ENCODE measurements at regions not wholly inside any gene's neighbourhood (a gene's known extent, or its start where the extent isn't known, plus 50 kb on each side); places are given as distances from the start of the nearest gene placed in this dataset.

DNA sequence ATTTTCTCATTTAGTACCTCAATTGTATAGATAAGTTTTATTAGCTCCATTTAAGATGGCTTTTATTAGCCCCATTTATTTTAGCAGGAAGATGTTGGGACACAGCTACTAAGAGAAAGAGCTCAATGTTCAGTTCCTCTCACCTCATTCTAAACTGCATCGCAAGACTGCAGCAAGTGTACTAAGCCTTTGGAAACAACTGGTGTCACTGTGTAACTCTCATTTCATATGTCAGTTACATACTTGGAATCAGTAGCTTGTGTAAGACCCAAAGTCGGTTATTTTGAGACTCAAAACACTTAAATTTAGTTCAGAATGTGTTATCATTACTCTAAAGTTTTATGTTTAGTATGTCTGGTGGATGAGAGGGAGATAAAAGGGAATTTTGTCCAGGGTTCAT lies 482.9 kb downstream of the BMP2 start:
- DNase-seq (ENCODE audit: low read depth in 2 of 2) = no peak

DNA sequence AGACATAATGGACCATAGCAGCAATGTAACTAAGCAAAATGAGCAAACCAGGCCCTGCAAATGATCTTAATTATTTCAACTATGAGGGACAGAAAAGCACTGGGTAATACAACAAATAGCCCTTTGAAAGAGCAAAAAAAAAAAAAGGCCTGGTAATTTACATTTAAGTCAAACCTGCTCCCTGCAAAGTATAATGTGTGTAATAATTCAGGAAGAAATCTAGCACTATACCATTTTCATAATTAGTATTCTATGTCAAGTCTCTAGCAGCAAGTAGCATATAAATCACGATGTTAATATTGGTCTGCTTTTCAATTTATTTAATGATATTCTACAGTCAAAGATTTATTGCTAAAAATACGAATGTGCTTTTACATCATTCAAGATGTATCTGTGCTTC lies 489.6 kb downstream of the BMP2 start:
- no peak for DNase-seq (ENCODE audit: low read depth in 2 of 2)

GRCh38 chr20:7257692-7258466 lies 490.4 kb downstream of the BMP2 start:
- no peak for DNase-seq (ENCODE audit: low read depth in 2 of 2)

- DNase-seq (ENCODE audit: low read depth in 2 of 2) = no peak
These were observed 495.3 kb downstream of the BMP2 start for GRCh38 chr20:7262803-7263202.

DNA sequence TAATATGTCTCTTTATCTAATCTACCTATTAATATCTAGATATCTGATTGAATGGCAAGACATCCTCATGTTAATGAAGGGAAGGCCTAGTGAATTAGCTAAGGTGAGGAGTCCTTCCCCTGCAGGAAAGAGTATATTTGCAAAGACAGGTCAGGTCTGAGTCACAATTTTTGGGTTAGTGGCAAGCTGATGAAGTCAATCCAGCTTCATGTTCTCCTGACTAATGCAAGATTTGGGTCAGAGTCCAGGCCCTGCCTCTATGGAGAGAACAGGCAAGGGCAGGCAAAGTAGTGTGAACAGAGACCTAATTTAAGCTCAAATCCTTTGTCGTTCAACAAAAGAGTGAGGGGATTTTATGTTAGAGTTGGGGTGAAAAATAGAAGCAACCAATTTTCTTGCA lies 496.7 kb downstream of the BMP2 start:
- no peak for DNase-seq (ENCODE audit: low read depth in 2 of 2)

DNA sequence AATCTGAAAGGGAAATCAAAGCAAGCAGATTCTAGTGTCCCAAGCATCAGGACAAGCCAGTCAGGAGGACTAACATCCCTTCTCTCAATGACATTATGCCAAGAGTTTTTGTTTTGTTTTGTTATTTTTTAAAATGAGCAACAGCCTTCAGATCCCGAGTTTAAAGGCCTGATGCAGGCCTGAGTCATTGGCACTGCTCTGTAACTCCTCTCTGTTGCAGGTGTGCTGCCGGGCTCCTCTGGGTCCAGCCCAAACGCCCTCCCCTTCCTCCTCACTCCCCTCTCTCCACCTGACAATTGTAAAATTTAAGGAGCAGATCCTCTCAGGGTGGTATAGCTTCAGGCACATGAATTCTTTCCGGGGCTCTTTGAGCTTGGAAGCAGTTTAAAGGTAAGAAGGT lies 502.0 kb downstream of the BMP2 start:
- no peak for DNase-seq (ENCODE audit: low read depth in 2 of 2)

DNA sequence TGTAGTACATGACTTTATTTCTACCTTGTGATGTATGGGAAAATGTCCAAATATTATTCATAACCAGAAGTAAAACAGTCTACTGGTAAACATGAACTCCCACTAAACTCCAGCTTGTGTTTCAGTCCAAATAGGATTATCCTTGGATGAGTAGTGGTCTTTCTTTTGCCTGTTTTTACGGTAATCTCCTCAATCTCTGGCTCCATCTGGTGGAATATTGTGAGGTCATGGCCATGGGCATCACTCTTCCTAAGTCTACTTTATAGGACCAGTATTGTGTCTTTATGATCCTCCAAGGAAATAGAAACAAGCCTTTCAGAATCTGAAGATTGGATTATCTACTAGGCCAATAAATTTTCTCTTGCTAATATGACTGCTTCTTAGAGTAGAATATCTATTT lies 505.0 kb downstream of the BMP2 start:
- no peak for DNase-seq (ENCODE audit: low read depth in 2 of 2)

DNA sequence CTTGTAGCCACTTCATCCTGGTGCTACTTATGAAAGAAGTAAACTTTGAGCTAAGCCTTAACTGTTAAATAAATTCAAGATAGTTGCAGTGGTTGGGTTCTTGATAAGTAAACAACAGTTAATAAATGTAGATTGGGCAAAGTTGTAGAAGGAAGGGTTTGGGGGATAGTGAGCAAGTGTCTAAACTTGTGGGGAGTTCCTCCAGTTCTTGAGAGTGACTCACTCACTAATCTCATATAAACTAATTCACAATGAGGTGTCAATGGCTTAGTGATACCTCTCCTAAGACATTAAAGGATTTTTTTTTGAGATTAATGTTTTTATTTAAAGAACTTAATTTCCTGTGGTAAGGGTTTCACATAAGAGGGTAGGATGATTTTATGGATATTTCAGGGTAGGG lies 507.4 kb downstream of the BMP2 start:
- no peak for DNase-seq (ENCODE audit: low read depth in 2 of 2)

DNA sequence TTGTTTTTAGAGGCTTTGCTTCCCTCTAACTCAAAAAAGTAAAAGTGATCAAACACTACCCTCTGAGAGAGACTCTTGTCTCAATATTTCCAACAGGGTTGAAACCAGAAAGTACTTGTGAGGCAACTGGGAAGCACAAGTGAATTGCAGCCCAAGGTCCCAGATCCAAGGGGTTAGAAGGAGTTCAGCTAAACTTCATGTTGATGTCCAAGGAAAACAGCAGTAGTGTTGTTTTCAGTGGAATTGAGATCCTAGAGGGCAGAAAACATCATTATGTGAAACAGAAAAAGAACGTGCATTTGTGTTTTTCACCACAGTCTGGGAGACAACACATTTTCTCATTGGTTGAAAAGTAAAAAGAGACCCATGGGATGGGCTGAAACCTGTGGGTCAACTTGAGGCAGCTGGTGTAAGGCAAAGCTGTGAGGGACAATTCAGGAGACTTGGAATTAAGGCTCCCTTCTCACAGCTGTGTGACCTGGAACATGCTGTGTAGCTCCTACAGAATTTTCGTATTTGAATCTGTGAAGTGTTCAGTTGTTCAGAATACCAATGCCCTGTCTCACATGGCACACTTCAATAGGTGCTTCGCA lies 508.3 kb downstream of the BMP2 start:
- no peak for DNase-seq (ENCODE audit: low read depth in 2 of 2)

- DNase-seq (ENCODE audit: low read depth in 2 of 2) = peak in 1 of 2 donors; percentile 1
These were observed 518.6 kb downstream of the BMP2 start for GRCh38 chr20:7285918-7286556.

DNA sequence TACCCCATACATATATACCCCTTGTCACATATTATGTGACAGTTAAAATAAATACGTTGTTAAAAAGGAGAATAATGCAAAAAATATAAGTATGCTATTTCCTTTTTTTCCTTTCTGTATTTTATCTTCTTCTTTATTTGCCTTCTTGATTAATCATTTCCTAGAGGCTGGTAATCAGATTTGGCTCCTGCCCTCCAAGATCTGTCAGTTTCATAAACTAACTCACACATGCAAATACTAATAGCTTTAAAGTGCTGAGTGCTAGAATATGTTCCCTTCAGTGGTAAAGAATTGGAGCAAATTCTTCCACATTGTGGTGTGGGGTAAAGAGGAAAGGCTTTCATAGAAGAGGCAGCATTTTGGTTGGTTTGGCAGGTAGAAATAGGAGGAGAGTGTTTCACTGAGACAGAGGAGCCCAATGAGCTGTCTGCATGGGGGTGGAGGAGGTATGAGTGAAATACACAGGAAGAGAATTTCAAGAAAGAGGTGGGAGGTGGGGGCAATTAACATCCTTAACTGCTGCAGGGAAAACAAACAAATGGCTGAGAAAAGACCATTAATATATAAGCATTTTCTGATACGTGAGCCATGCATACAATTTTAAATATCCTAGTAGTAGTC lies 523.9 kb downstream of the BMP2 start:
- DNase-seq (ENCODE audit: low read depth in 2 of 2) = no peak

DNA sequence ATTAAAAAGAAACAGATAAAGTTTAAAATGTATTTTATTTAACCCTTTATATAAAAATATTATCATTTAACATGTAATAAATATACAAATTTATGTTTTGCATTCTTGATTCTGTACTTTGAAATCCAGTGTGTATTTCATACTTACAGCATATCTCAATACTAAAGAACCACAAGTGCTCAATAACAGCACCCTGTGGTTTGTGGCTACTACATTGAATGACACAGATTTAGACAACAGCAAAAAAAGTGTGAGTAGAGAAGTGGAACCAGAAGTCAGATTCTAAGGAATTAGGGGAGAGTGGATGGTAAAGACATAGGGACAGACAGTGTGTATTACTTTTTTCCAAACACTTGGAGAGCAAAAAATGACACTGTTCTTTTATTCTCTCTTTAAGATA lies 524.5 kb downstream of the BMP2 start:
- DNase-seq (ENCODE audit: low read depth in 2 of 2) = no peak

DNA sequence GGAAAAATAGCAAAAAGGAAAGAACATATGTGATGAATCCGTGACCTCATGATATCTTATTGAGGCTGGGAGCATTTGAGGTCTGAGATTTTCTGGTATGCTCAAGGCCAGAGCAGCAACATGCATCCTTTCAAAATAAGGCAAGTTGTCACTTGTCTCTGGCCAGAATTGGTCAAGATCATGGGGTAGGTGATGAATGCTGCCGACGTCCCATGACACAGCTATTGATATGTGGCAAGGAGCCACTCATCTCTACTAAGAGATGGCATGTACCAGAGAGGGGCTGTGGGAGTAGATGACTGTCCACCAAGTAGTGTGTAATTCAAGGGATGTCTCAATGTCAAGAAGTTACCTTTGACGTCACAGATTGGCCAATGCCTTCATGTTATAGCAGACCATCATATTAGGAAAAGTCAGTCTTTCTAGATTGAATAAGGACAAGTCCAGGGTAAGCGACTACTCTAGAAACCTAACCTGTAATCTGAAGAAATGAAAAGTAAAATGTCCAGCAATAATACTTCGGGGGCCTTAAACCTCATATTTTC lies 527.4 kb downstream of the BMP2 start:
- no peak for DNase-seq (ENCODE audit: low read depth in 2 of 2)

- no peak for DNase-seq (ENCODE audit: low read depth in 2 of 2)
These were observed 534.3 kb downstream of the BMP2 start for GRCh38 chr20:7301807-7302206.

DNA sequence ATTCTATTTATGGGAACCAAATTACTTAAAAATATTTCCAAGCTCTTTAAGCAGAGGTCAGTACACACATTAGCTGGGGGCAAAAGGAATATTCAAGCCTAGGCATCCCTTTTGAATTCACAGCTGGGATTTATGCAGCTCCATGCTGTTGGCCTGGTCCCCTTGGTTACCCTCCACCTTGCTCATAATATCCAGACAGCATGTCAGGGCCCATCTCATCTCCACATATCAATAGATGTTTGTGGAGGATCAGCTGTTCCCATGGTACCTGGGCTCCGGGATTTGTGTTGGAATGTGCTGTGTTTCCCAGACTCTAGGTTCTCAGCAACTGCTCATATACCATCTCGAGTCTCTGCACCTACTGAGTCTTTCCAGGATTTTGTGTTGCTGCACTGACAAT lies 534.8 kb downstream of the BMP2 start:
- no peak for DNase-seq (ENCODE audit: low read depth in 2 of 2)

DNA sequence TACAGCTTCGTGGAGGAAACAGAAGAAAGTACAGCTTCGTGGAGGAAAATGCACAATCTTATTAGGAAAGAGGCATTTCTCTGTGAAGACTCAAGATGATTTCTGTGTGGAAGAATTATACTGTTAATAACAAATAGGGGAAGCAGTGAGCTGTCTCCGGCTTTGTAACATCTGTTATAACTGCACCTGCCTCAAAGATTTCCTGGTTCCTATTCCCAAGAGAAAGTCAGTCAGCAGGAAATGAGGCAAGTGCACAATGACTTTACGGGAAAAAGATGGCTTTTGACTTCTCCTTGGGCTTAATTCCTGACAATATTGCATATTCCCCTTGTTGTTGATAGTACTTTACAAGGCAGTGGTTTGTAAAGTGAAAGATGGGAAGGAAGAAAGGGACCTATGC lies 538.5 kb downstream of the BMP2 start:
- no peak for DNase-seq (ENCODE audit: low read depth in 2 of 2)

DNA sequence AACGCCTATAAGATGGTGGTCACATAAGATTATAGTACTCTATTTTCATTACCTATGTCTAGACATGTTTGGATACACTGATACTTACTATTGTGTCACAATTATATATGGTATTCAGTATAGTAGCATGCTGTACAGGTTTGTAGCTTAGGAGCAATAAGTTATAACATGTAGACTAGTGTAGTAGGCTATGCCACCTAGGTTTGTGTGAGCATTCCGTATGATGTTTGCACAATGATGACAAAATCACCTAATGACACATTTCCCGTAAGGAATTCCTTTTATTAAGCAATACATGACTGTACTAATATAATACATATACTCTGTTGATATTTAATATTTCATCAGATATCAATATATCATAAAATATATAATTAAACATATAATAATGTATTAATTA lies 540.7 kb downstream of the BMP2 start:
- DNase-seq (ENCODE audit: low read depth in 2 of 2) = no peak

DNA sequence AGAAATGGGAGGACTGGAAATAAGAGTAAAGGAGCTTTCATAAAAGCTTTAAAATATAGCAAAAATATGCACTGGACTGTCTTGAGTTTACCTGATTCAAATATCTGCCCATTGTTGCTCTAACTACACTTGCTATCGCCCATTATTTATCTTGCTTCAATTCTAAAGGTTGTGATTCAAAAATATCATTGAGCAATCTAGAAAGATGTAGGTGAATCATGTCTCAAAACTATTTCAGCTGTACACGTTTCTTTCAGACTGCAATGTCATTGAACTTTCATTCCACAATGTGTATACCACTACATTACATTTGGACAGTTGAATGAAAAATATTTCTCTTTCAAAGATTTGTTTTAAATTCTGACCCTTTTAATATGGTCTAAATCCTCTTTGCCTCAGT lies 545.6 kb downstream of the BMP2 start:
- no peak for DNase-seq (ENCODE audit: low read depth in 2 of 2)

- DNase-seq (ENCODE audit: low read depth in 2 of 2) = no peak
These were observed 556.5 kb downstream of the BMP2 start for GRCh38 chr20:7323957-7324356.

DNA sequence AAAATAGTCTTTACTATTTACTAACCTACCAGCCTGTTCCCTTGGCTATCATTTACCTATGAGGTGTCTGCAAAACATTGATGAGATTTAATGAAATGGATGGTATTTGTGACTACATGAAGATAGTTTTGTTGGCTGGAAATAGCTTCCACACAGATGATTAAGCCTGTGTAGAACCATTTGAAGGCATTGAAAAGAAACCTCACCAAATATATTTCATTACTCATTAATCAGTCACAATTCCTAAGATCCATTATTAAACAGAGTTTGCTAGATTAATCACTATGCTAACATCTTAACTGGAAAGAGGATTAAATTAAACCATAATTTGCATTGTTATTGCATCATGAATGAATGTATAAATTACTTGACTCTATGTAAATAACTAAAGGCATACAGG lies 560.3 kb downstream of the BMP2 start:
- DNase-seq (ENCODE audit: low read depth in 2 of 2) = no peak

- DNase-seq (ENCODE audit: low read depth in 2 of 2) = no peak
These were observed 563.4 kb downstream of the BMP2 start for GRCh38 chr20:7330850-7331249.

- no peak for DNase-seq (ENCODE audit: low read depth in 2 of 2)
These were observed 564.7 kb downstream of the BMP2 start for GRCh38 chr20:7332169-7332568.

GRCh38 chr20:7333841-7334240 lies 566.4 kb downstream of the BMP2 start:
- no peak for DNase-seq (ENCODE audit: low read depth in 2 of 2)
